Mesothelial cell of epicardium (in vitro differentiated cells): ENCODE measurements at regions not wholly inside any gene's neighbourhood (a gene's known extent, or its start where the extent isn't known, plus 50 kb on each side); places are given as distances from the start of the nearest gene placed in this dataset.
A peak's percentile ranks its signal among the peaks of the same experiment; 100 is the strongest.
"Not testable (repeated sequence)": the region's sequence is repeated elsewhere in the genome, so short reads cannot be mapped to it uniquely, and the experiment has no call there.

Experiments
- DNase-seq, 2 experiments: peaks; one replicate each; pipeline ENCODE4 v3.0.0; 2021; ENCODE audit warnings: low spot score in 2 of 2; ENCODE audit not compliant: unreplicated experiment in 2 of 2
- H3K27ac Mint-ChIP-seq: 2 replicates; pipeline ENCODE4 v1.8.0; 2021; ENCODE audit warnings: mixed read lengths
- H3K27me3 Mint-ChIP-seq: 2 replicates; pipeline ENCODE4 v1.8.0; 2021; ENCODE audit warnings: low read depth, mixed read lengths
- H3K36me3 Mint-ChIP-seq: 2 replicates; pipeline ENCODE4 v1.8.0; 2021; ENCODE audit warnings: mixed read lengths
- H3K4me1 Mint-ChIP-seq: 2 replicates; pipeline ENCODE4 v1.8.0; 2021; ENCODE audit warnings: mixed read lengths
- H3K4me3 Mint-ChIP-seq: 2 replicates; pipeline ENCODE4 v1.8.0; 2021; ENCODE audit warnings: mild to moderate bottlenecking, moderate library complexity, mixed read lengths
- H3K9me3 Mint-ChIP-seq: 2 replicates; pipeline ENCODE4 v1.8.0; 2021; ENCODE audit warnings: mixed read lengths
- CTCF ChIP-seq: fragments of 200-600 bp; sonication (generic); IDR thresholded peaks from one replicate; pipeline ENCODE4 v1.5.0; 2021; ENCODE audit warnings: antibody characterized with exemption; ENCODE audit not compliant: unreplicated experiment

- Mint-ChIP-seq H3K36me3 (no peaks in the 10 kb centered on the region), H3K4me1 (peaks cover 10% of the 10 kb centered on the region), H3K9me3 (peaks cover 17% of the 10 kb centered on the region), H3K27me3 (no peaks in the 10 kb centered on the region), H3K27ac (no peak overlapping the region), H3K4me3 (no peak overlapping the region)
- DNase-seq = no peak
- TF ChIP-seq CTCF = no peak
Observed at GRCh38 chr4:138113819-138114400, 128.2 kb downstream of the SLC7A11 start.

GRCh38 chr4:138112890-138113289 lies 129.3 kb downstream of the SLC7A11 start:
- H3K4me1 Mint-ChIP-seq, H3K4me3 Mint-ChIP-seq, H3K27me3 Mint-ChIP-seq, DNase-seq, H3K36me3 Mint-ChIP-seq, H3K27ac Mint-ChIP-seq: not testable (repeated sequence)
- peaks cover 19% of the 10 kb centered on the region for H3K9me3 Mint-ChIP-seq

- DNase-seq = no peak
- H3K4me3 Mint-ChIP-seq = no peak overlapping the region
- peaks cover 10% of the 10 kb centered on the region for H3K4me1 Mint-ChIP-seq
- H3K27me3 Mint-ChIP-seq = no peaks in the 10 kb centered on the region
- no peak overlapping the region for H3K27ac Mint-ChIP-seq
- H3K9me3 Mint-ChIP-seq = peaks cover 17% of the 10 kb centered on the region
- no peak for TF ChIP-seq CTCF
- H3K36me3 Mint-ChIP-seq = peaks cover 4% of the 10 kb centered on the region
Observed at GRCh38 chr4:138112389-138112788, 129.8 kb downstream of the SLC7A11 start.

- no peak for DNase-seq
- Mint-ChIP-seq H3K27ac (peak overlapping the region; percentile 58), H3K27me3 (no peaks in the 10 kb centered on the region)
Observed at GRCh38 chr4:138111462-138112000, 130.6 kb downstream of the SLC7A11 start.

GRCh38 chr4:138110815-138111214 lies 131.3 kb downstream of the SLC7A11 start:
- Mint-ChIP-seq H3K27ac (no peak overlapping the region), H3K4me1 (peaks cover 10% of the 10 kb centered on the region), H3K27me3 (no peaks in the 10 kb centered on the region), H3K36me3 (peaks cover 4% of the 10 kb centered on the region), H3K4me3 (no peak overlapping the region), H3K9me3 (peaks cover 23% of the 10 kb centered on the region)
- TF ChIP-seq CTCF = no peak
- no peak for DNase-seq

More at GRCh38 chr4:138111462-138112000, 130.6 kb downstream of the SLC7A11 start:
- peaks cover 4% of the 10 kb centered on the region for H3K36me3 Mint-ChIP-seq
- H3K4me1 Mint-ChIP-seq = peaks cover 10% of the 10 kb centered on the region
- TF ChIP-seq CTCF = no peak
- no peak overlapping the region for H3K4me3 Mint-ChIP-seq
- peaks cover 23% of the 10 kb centered on the region for H3K9me3 Mint-ChIP-seq

GRCh38 chr4:138107023-138107422 lies 135.1 kb downstream of the SLC7A11 start:
- DNase-seq = no peak
- TF ChIP-seq CTCF = no peak
- Mint-ChIP-seq H3K9me3 (peaks cover 25% of the 10 kb centered on the region), H3K27ac (no peak overlapping the region), H3K4me1 (peaks cover 10% of the 10 kb centered on the region), H3K36me3 (peaks cover 4% of the 10 kb centered on the region), H3K27me3 (no peaks in the 10 kb centered on the region), H3K4me3 (no peak overlapping the region)
